ENCODE measurements at regions not wholly inside any gene's neighbourhood (a gene's known extent, or its start where the extent isn't known, plus 50 kb on each side); places are given as distances from the start of the nearest gene placed in this dataset.

GRCh38 chr12:25058012-25058411 lies 109.1 kb upstream of the BCAT1 start:
- FAIRE-seq, result no peak
- no peaks in the 10 kb centered on the region for H3K79me2 ChIP-seq (ENCODE audit: control insufficient read depth, insufficient read depth, low read length)

GRCh38 chr12:25056486-25057130 lies 107.7 kb upstream of the BCAT1 start:
- Histone ChIP-seq H3K36me3 (ENCODE audit: control insufficient read depth in 2 of 2, extremely low read depth in 1 of 2, insufficient read depth in 2 of 2, low read length in 2 of 2) (no peaks in the 10 kb centered on the region), H3K27me3 (ENCODE audit: control insufficient read depth, extremely low read depth, insufficient read depth, low read length) (no peaks in the 10 kb centered on the region), H3K4me1 (ENCODE audit: control insufficient read depth, extremely low read depth, insufficient read depth, low read length) (peaks cover 32% of the 10 kb centered on the region), H3K9ac (ENCODE audit: control insufficient read depth, extremely low read depth, insufficient read depth, low read length) (no peak overlapping the region), H2AFZ (ENCODE audit: control insufficient read depth, low read length) (peak overlapping the region; percentile 21), H3K27ac (ENCODE audit: control insufficient read depth, insufficient read depth, low read length) (peak overlapping the region; percentile 96), H3K4me2 (ENCODE audit: control insufficient read depth, extremely low read depth, insufficient read depth, low read depth, low read length) (peak overlapping the region; percentile 63), H4K20me1 (ENCODE audit: control insufficient read depth, extremely low read depth, insufficient read depth, low read length) (no peaks in the 10 kb centered on the region), H3K9me3 (ENCODE audit: control insufficient read depth, low read depth, low read length) (no peaks in the 10 kb centered on the region), H3K9me1 (ENCODE audit: control insufficient read depth, extremely low read depth, insufficient read depth, low read length) (no peaks in the 10 kb centered on the region), H3K79me2 (ENCODE audit: control insufficient read depth, insufficient read depth, low read length) (no peaks in the 10 kb centered on the region), H3K4me3 (ENCODE audit: control insufficient read depth in 2 of 3, extremely low read depth in 1 of 3, insufficient read depth in 2 of 3, low read depth in 1 of 3, low read length in 3 of 3) (peak overlapping the region in 1 of 3 experiments; percentile 34)
- dilution Hi-C loops (cut with MboI; ENCODE audit: extremely low pct_ligation_motif_present, low sequenced_read_pairs), result no loop called here
- FAIRE-seq (peak; percentile 72), DNase-seq (ENCODE audit: low read depth, low spot score) (no peak)
- TF ChIP-seq EZH2 (IDR thresholded peaks at IDR 0.05; ENCODE audit: low read length) (no peak), CTCF (optimal IDR thresholded peaks at IDR 0.05 in 1 of 3, IDR thresholded peaks at IDR 0.05 in 1 of 3, conservative IDR thresholded peaks at IDR 0.05 in 1 of 3; ENCODE audit: extremely low read depth in 1 of 3, insufficient read depth in 2 of 3, low read length in 3 of 3) (no peak)

More at GRCh38 chr12:25058012-25058411, 109.1 kb upstream of the BCAT1 start:
- Histone ChIP-seq H3K27me3 (ENCODE audit: control insufficient read depth, extremely low read depth, insufficient read depth, low read length) (no peaks in the 10 kb centered on the region), H3K27ac (ENCODE audit: control insufficient read depth, insufficient read depth, low read length) (no peak overlapping the region), H2AFZ (ENCODE audit: control insufficient read depth, low read length) (no peak overlapping the region), H3K4me3 (ENCODE audit: control insufficient read depth in 2 of 3, extremely low read depth in 1 of 3, insufficient read depth in 2 of 3, low read depth in 1 of 3, low read length in 3 of 3) (no peak overlapping the region), H4K20me1 (ENCODE audit: control insufficient read depth, extremely low read depth, insufficient read depth, low read length) (no peaks in the 10 kb centered on the region), H3K36me3 (ENCODE audit: control insufficient read depth in 2 of 2, extremely low read depth in 1 of 2, insufficient read depth in 2 of 2, low read length in 2 of 2) (no peaks in the 10 kb centered on the region), H3K4me1 (ENCODE audit: control insufficient read depth, extremely low read depth, insufficient read depth, low read length) (peaks cover 32% of the 10 kb centered on the region), H3K4me2 (ENCODE audit: control insufficient read depth, extremely low read depth, insufficient read depth, low read depth, low read length) (no peak overlapping the region), H3K9ac (ENCODE audit: control insufficient read depth, extremely low read depth, insufficient read depth, low read length) (no peak overlapping the region), H3K9me1 (ENCODE audit: control insufficient read depth, extremely low read depth, insufficient read depth, low read length) (no peaks in the 10 kb centered on the region), H3K9me3 (ENCODE audit: control insufficient read depth, low read depth, low read length) (no peaks in the 10 kb centered on the region)
- DNase-seq (ENCODE audit: low read depth, low spot score), result no peak
- dilution Hi-C loops (cut with MboI; ENCODE audit: extremely low pct_ligation_motif_present, low sequenced_read_pairs), result no loop called here
- no peak for TF ChIP-seq EZH2 (IDR thresholded peaks at IDR 0.05; ENCODE audit: low read length)

GRCh38 chr12:25056011-25056410 lies 107.1 kb upstream of the BCAT1 start:
- Histone ChIP-seq H3K4me2 (ENCODE audit: control insufficient read depth, extremely low read depth, insufficient read depth, low read depth, low read length) (peak overlapping the region; percentile 63), H3K27ac (ENCODE audit: control insufficient read depth, insufficient read depth, low read length) (peak overlapping the region; percentile 96), H2AFZ (ENCODE audit: control insufficient read depth, low read length) (peak overlapping the region; percentile 21), H3K9me3 (ENCODE audit: control insufficient read depth, low read depth, low read length) (no peaks in the 10 kb centered on the region), H3K36me3 (ENCODE audit: control insufficient read depth in 2 of 2, extremely low read depth in 1 of 2, insufficient read depth in 2 of 2, low read length in 2 of 2) (no peaks in the 10 kb centered on the region), H3K79me2 (ENCODE audit: control insufficient read depth, insufficient read depth, low read length) (no peaks in the 10 kb centered on the region), H4K20me1 (ENCODE audit: control insufficient read depth, extremely low read depth, insufficient read depth, low read length) (no peaks in the 10 kb centered on the region), H3K27me3 (ENCODE audit: control insufficient read depth, extremely low read depth, insufficient read depth, low read length) (no peaks in the 10 kb centered on the region), H3K4me3 (ENCODE audit: control insufficient read depth in 2 of 3, extremely low read depth in 1 of 3, insufficient read depth in 2 of 3, low read depth in 1 of 3, low read length in 3 of 3) (peak overlapping the region in 1 of 3 experiments; percentile 34), H3K9me1 (ENCODE audit: control insufficient read depth, extremely low read depth, insufficient read depth, low read length) (no peaks in the 10 kb centered on the region), H3K4me1 (ENCODE audit: control insufficient read depth, extremely low read depth, insufficient read depth, low read length) (peaks cover 32% of the 10 kb centered on the region), H3K9ac (ENCODE audit: control insufficient read depth, extremely low read depth, insufficient read depth, low read length) (no peak overlapping the region)
- FAIRE-seq, result peak; percentile 95
- no peak for TF ChIP-seq EZH2 (IDR thresholded peaks at IDR 0.05; ENCODE audit: low read length)
- no peak for TF ChIP-seq CTCF (optimal IDR thresholded peaks at IDR 0.05 in 1 of 3, IDR thresholded peaks at IDR 0.05 in 1 of 3, conservative IDR thresholded peaks at IDR 0.05 in 1 of 3; ENCODE audit: extremely low read depth in 1 of 3, insufficient read depth in 2 of 3, low read length in 3 of 3)
- dilution Hi-C loops (cut with MboI; ENCODE audit: extremely low pct_ligation_motif_present, low sequenced_read_pairs), result no loop called here
- peak; percentile 9 for DNase-seq (ENCODE audit: low read depth, low spot score)

Data from keratinocyte (primary cell).